ENCODE measurements at regions not wholly inside any gene's neighbourhood (a gene's known extent, or its start where the extent isn't known, plus 50 kb on each side); places are given as distances from the start of the nearest gene placed in this dataset.

- DNase-seq: no peak
Measured at GRCh38 chr12:46462641-46463355, 90.2 kb upstream of the SLC38A2 start.

GRCh38 chr12:46461907-46462640 is 89.5 kb upstream of the SLC38A2 start:
- no peak for DNase-seq

DNA sequence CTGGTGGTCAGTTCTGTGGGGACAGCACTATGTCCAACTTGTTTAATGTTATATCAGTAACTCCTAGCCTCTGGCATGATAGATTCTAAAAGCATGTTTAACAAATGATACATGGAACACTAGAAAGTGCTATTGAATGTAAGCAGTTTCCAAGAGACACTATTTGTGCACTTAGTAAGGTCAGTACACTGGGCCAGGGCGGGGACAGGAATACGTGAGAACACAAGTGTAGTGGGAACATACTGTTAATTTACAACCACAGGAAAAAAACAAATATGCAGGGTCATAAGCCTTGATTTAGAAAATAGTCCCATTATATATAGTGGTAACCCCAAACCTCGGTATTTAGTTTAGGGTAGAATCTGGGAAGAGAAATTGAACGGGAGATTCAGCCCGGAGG is 88.9 kb upstream of the SLC38A2 start:
- no peak for DNase-seq

- DNase-seq: no peak
Measured at GRCh38 chr12:46460682-46461210, 88.2 kb upstream of the SLC38A2 start.

- no peak for DNase-seq
Measured at GRCh38 chr12:46459861-46460545, 87.4 kb upstream of the SLC38A2 start.

- peak; percentile 32 for DNase-seq
Measured at GRCh38 chr12:46459111-46459510, 86.5 kb upstream of the SLC38A2 start.

GRCh38 chr12:46458500-46459102 is 86.0 kb upstream of the SLC38A2 start:
- DNase-seq: no peak

DNA sequence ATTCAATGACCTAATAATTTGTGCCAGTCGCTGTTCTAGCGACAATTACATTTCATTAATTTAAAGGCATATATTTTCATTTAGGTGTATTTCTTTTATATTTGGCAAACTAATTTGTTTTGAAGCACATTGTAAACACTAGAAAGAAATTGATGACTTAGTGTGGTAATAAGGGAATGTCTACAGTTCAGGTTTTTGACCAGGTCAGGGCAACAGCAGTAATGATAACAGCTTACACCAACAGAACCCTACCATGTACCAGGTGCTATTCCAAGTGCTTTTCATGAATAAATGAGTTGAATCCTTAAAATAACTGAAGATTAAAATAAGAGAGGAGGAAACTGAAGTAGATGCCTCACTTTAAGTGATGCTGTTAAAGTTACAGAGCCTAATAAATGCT is 85.4 kb upstream of the SLC38A2 start:
- no peak for DNase-seq

DNA sequence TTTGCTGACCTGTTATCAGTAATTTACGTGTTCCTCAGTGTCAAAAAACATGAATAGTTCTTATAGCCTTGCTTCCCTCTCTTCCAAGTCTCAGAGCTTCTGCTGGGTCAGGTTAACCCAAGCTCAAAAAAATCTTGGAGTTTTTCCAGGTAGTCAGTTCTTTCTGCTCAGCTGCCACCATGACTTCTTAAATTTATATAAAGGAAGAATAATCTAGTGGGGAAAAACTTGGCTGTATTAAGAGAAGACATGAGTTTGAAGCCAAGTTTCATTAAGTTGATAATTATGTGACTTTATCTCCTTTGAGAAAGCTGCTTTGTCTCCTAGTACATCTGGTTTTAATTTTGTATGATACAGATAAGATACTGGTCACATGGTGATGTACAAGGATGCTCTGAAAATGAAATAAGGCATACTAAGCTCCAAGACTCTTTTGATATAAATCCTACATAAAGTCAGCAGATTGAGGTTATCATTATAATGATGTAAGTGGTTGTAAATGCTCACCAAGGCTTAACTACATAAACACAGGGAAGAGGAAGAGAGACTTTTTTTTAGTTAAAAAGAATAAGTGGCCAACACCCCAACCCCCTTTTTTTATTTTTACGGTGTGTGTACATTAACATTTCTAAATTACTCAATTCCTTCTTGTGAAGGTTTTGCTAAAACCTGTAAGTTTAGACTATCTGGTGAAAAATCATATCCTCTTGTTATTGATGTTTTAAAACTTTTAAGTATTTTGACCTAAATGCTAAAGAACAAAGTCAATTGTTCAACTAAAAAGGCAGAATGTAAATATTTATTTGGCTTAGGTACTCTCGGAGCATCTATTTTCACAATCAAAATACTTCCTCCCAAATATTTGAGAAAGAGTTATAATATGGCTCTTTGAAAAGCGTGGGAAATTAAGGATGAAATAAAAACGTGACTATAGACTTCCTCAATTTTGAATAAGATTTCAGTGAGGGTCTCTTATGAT is 84.1 kb upstream of the SLC38A2 start:
- DNase-seq: no peak

DNA sequence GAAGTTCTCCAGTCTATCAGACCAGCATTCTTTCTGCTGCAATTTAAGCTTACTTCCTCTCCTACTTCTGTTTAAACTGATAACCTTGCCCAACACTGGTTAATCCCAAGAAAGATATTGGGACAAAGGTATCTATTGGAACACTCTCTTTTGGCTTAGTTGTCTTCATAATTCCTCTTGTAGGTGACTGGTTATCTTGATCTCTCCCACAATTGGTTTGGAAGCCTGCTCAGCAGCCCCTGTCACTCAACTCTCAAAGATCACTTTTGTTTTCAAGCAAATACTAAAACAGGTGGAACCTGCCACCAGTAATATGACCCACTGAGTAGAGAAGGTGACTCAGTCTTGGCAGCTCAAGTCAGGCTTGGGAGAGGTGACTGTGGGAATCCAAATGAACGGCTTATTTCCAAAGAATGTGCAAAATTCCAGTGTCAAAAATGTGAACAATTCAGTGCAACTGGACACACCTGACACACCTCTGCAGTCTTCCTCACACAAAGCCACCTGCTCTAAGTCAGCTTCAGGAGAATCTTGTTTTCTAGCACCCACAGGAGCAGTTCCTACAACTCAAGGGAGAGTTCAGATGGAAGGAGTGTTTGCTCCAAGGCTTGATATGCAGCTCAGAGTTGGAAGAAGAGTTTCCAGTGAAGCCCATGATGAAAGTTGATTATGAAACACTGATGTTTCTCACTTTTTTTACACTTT is 83.2 kb upstream of the SLC38A2 start:
- no peak for DNase-seq

DNA sequence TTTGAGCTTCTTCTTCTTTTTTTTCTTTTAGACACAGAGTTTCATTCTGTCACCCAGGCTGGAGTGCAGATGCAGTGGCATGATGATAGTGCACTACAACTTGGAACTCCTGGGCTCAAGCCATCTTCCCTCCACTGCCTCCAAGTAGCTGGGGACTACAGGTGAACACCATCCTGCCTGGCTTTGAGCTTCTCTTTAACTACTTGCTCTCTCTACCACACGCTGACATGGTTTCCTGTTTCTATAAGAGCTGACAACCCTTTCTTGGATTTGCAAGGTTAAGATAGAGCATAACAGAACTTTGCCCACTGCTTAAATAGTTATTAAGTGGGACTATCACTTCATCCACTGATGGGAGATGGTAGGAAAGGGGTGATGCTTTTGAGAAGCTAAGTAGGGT is 82.4 kb upstream of the SLC38A2 start:
- DNase-seq: no peak

- peak; percentile 28 for DNase-seq
Measured at GRCh38 chr12:46453428-46453827, 80.9 kb upstream of the SLC38A2 start.

DNA sequence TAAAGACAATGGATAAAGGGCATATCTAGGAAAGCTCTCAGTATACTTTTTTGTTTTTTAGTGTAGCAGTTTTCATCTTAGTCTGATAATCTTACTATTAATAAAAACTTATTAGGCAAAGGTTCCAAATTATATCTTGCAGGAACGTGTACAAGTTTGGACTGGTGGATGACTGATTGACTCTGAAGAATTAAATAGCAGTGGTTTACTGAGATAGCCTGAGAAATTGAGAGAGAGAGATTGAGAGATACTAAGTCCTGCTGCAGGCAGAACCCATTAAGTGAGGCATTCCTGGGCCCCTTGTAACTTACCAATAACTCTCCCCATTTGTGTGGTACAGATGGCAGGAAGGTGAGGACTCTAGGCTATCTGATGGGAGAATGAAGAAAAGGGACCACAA is 80.2 kb upstream of the SLC38A2 start:
- DNase-seq: no peak

GRCh38 chr12:46452061-46452615 is 79.6 kb upstream of the SLC38A2 start:
- peak; percentile 63 for DNase-seq

- peak; percentile 39 for DNase-seq
Measured at GRCh38 chr12:46451276-46452021, 78.9 kb upstream of the SLC38A2 start.

GRCh38 chr12:46450279-46450748 is 77.7 kb upstream of the SLC38A2 start:
- no peak for DNase-seq

GRCh38 chr12:46449856-46450255 is 77.3 kb upstream of the SLC38A2 start:
- no peak for DNase-seq

DNA sequence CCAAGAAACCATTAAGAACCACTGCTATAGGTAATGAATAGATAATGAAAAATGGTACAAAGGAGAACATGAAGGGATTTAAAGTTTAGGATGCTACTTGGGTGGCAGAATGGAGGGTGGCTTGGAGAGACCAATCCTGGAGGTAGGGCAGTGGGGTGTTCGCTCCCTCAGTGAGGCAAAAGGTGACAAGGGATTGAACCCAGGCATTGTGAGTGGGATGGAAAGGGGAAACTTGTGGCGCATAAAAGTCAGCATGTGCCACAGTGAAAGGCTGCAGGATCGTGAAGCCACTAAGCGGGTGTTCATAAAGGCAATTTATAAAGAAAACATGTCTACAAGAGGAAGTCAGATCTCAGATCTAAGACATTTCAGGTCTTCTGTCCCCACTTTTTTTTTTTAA is 76.7 kb upstream of the SLC38A2 start:
- no peak for DNase-seq

GRCh38 chr12:46446645-46447044 is 74.1 kb upstream of the SLC38A2 start:
- no peak for DNase-seq

Measured in HCEC 1CT (cell line).